ENCODE measurements at regions not wholly inside any gene's neighbourhood (a gene's known extent, or its start where the extent isn't known, plus 50 kb on each side); places are given as distances from the start of the nearest gene placed in this dataset.

- Histone ChIP-seq H3K9me2 (replicated peaks; ENCODE audit: insufficient read depth) (no peaks in the 10 kb centered on the region), H3K4me2 (no peak overlapping the region), H3K4me1 (ENCODE audit: insufficient read depth) (no peaks in the 10 kb centered on the region), H4K20me1 (ENCODE audit: insufficient read depth, poor library complexity, severe bottlenecking) (no peaks in the 10 kb centered on the region), H3K27me3 (no peaks in the 10 kb centered on the region), H3K4me3 (no peak overlapping the region), H3K9me3 (ENCODE audit: low read depth) (no peaks in the 10 kb centered on the region), H2AFZ (no peak overlapping the region), H3K27ac (no peak overlapping the region), H3K79me2 (no peaks in the 10 kb centered on the region), H3K36me3 (replicated peaks; ENCODE audit: insufficient read depth, low read depth) (no peaks in the 10 kb centered on the region)
- TF ChIP-seq, protein P1, sequence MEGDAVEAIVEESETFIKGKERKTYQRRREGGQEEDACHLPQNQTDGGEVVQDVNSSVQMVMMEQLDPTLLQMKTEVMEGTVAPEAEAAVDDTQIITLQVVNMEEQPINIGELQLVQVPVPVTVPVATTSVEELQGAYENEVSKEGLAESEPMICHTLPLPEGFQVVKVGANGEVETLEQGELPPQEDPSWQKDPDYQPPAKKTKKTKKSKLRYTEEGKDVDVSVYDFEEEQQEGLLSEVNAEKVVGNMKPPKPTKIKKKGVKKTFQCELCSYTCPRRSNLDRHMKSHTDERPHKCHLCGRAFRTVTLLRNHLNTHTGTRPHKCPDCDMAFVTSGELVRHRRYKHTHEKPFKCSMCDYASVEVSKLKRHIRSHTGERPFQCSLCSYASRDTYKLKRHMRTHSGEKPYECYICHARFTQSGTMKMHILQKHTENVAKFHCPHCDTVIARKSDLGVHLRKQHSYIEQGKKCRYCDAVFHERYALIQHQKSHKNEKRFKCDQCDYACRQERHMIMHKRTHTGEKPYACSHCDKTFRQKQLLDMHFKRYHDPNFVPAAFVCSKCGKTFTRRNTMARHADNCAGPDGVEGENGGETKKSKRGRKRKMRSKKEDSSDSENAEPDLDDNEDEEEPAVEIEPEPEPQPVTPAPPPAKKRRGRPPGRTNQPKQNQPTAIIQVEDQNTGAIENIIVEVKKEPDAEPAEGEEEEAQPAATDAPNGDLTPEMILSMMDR (IDR thresholded peaks at IDR 0.05; ENCODE audit: poor library complexity) = no peak
- TF ChIP-seq EZH2 (IDR thresholded peaks at IDR 0.05; ENCODE audit: borderline replicate concordance) (no peak), EZH2phosphoT487 (IDR thresholded peaks at IDR 0.05; ENCODE audit: low read depth, severe bottlenecking, unreplicated experiment) (no peak)
- 90% methylated on average over 1 of the region's 1 CpG for WGBS (ENCODE audit: low lambda C conversion rate, missing lambda C conversion rate)
- DNase-seq (ENCODE audit: low spot score) = no peak
Measured at GRCh38 chr13:75231235-75231634, 250.7 kb downstream of the TBC1D4 start.

DNA sequence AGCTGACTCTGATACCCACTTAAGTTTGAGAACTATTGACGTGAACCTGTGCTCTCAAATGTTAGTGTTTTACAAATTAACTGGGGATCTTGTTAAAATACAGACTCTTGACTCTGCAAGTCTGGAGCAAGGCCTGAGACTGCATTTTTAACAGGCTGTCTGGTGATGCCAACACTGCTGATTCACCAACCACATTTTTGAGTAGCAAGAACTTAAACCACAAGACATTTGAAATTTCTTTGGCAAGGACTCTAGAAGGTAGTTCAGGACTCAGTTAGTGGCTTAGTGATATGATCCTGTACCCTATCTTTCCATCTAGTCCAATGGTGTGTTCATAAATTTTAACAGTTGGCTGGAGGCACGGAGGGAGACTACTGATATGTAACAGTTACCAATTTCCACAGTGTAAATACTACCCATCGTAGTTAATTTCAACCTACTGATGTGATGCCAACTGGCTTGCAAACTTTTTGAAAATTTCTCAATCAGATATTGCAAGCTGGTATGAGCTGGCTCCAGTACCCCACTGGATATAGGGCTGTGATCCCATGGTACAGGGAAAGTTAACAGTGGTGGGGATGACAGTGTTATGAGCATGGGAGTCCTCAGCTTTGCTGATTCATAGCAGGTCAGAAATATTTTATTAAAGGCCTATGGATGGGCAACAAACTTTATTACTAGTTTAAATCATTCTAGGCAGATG, 255.1 kb downstream of the TBC1D4 start:
- no peaks in the 10 kb centered on the region for H3K27me3 ChIP-seq
- H3K79me2 ChIP-seq = no peaks in the 10 kb centered on the region
- no peak overlapping the region for H3K4me2 ChIP-seq
- no peak overlapping the region for H3K4me3 ChIP-seq
- no peaks in the 10 kb centered on the region for H3K9me3 ChIP-seq (ENCODE audit: low read depth)
- no peaks in the 10 kb centered on the region for H3K4me1 ChIP-seq (ENCODE audit: insufficient read depth)
- H3K27ac ChIP-seq = no peak overlapping the region
- DNase-seq (ENCODE audit: low spot score) = no peak
- H3K36me3 ChIP-seq (replicated peaks; ENCODE audit: insufficient read depth, low read depth) = no peaks in the 10 kb centered on the region
- TF ChIP-seq, protein P1 (IDR thresholded peaks at IDR 0.05; ENCODE audit: poor library complexity) = no peak
- TF ChIP-seq EZH2 (IDR thresholded peaks at IDR 0.05; ENCODE audit: borderline replicate concordance) = no peak
- H2AFZ ChIP-seq = no peak overlapping the region
- 76% methylated on average over 3 of the region's 3 CpGs for WGBS (ENCODE audit: low lambda C conversion rate, missing lambda C conversion rate)
- no peaks in the 10 kb centered on the region for H3K9me2 ChIP-seq (replicated peaks; ENCODE audit: insufficient read depth)
- H4K20me1 ChIP-seq (ENCODE audit: insufficient read depth, poor library complexity, severe bottlenecking) = no peaks in the 10 kb centered on the region

DNA sequence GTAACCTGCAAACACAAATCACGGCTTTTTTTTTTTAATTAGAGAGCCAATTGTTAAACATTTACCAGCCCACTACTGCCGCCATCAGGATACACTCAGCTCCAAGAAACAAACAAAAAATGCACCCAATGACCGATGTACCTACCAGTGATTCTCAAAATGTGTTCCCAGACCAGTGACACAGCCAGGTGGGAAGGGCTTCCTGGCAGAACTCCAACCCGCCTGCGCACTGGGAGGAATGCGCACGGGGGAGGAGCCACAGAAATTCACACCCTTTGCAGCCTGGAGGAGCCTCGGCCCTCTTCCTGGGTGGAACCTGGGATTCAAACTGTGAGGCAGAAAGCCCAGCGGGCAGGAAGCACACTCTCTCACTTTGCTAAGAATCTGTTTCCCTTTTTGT, 255.9 kb downstream of the TBC1D4 start:
- H3K9me3 ChIP-seq (ENCODE audit: low read depth) = no peaks in the 10 kb centered on the region
- DNase-seq (ENCODE audit: low spot score) = no peak
- no peak for TF ChIP-seq EZH2 (IDR thresholded peaks at IDR 0.05; ENCODE audit: borderline replicate concordance)
- TF ChIP-seq, protein P1 (IDR thresholded peaks at IDR 0.05; ENCODE audit: poor library complexity) = no peak
- no peak for TF ChIP-seq EZH2phosphoT487 (IDR thresholded peaks at IDR 0.05; ENCODE audit: low read depth, severe bottlenecking, unreplicated experiment)
- H2AFZ ChIP-seq = no peak overlapping the region
- 86% methylated on average over 9 of the region's 9 CpGs for WGBS (ENCODE audit: low lambda C conversion rate, missing lambda C conversion rate)
- H3K27ac ChIP-seq = no peak overlapping the region
- no peaks in the 10 kb centered on the region for H4K20me1 ChIP-seq (ENCODE audit: insufficient read depth, poor library complexity, severe bottlenecking)
- no peaks in the 10 kb centered on the region for H3K9me2 ChIP-seq (replicated peaks; ENCODE audit: insufficient read depth)
- no peak overlapping the region for H3K4me3 ChIP-seq
- no peak overlapping the region for H3K4me2 ChIP-seq
- no peaks in the 10 kb centered on the region for H3K27me3 ChIP-seq
- no peaks in the 10 kb centered on the region for H3K36me3 ChIP-seq (replicated peaks; ENCODE audit: insufficient read depth, low read depth)
- H3K4me1 ChIP-seq (ENCODE audit: insufficient read depth) = no peaks in the 10 kb centered on the region
- H3K79me2 ChIP-seq = no peaks in the 10 kb centered on the region
